GM18507 (cell line): ENCODE measurements at regions not wholly inside any gene's neighbourhood (a gene's known extent, or its start where the extent isn't known, plus 50 kb on each side); places are given as distances from the start of the nearest gene placed in this dataset.

Experiments used
- DNase-seq: peaks from one replicate; pipeline ENCODE4 v3.0.0; 2011; ENCODE audit warnings: low read depth; ENCODE audit not compliant: insufficient read length; ENCODE audit errors: extremely low spot score
- FAIRE-seq: peaks from 2 replicates; lab custom pipeline; 2011; peaks lifted over from hg19 to GRCh38; lab: Jason Lieb, UNC

GRCh38 chr5:128591598-128592455, 53.8 kb upstream of the FBN2 start:
- DNase-seq (no peak), FAIRE-seq (no peak)

- no peak for FAIRE-seq
- DNase-seq, result no peak
These were observed 58.0 kb upstream of the FBN2 start for GRCh38 chr5:128596071-128596470.

- DNase-seq, result no peak
- FAIRE-seq, result no peak
These were observed 59.1 kb upstream of the FBN2 start for GRCh38 chr5:128597156-128597555.

GRCh38 chr5:128613128-128613527, 75.1 kb upstream of the FBN2 start:
- FAIRE-seq, result no peak
- no peak for DNase-seq

GRCh38 chr5:128613766-128614165, 75.7 kb upstream of the FBN2 start:
- DNase-seq (no peak), FAIRE-seq (no peak)

- FAIRE-seq (no peak), DNase-seq (no peak)
These were observed 77.5 kb upstream of the FBN2 start for GRCh38 chr5:128615578-128615977.

GRCh38 chr5:128626536-128627090, 88.6 kb upstream of the FBN2 start:
- DNase-seq (no peak), FAIRE-seq (no peak)

- FAIRE-seq (no peak), DNase-seq (no peak)
These were observed 89.9 kb upstream of the FBN2 start for GRCh38 chr5:128627939-128628338.

- no peak for DNase-seq
- no peak for FAIRE-seq
These were observed 91.1 kb upstream of the FBN2 start for GRCh38 chr5:128629157-128629556.

- FAIRE-seq (no peak), DNase-seq (no peak)
These were observed 92.1 kb upstream of the FBN2 start for GRCh38 chr5:128630121-128630520.

- DNase-seq, result no peak
- no peak for FAIRE-seq
These were observed 93.7 kb upstream of the FBN2 start for GRCh38 chr5:128631771-128632170.

GRCh38 chr5:128632264-128632663, 94.2 kb upstream of the FBN2 start:
- FAIRE-seq (no peak), DNase-seq (no peak)

- DNase-seq (no peak), FAIRE-seq (no peak)
These were observed 95.9 kb upstream of the FBN2 start for GRCh38 chr5:128633901-128634300.

GRCh38 chr5:128635379-128635778, 97.3 kb upstream of the FBN2 start:
- no peak for FAIRE-seq

GRCh38 chr5:128636361-128636760, 98.3 kb upstream of the FBN2 start:
- DNase-seq (no peak), FAIRE-seq (no peak)

More at GRCh38 chr5:128635379-128635778, 97.3 kb upstream of the FBN2 start:
- no peak for DNase-seq

GRCh38 chr5:128637031-128637430, 99.0 kb upstream of the FBN2 start:
- DNase-seq (no peak), FAIRE-seq (no peak)

- FAIRE-seq, result no peak
- DNase-seq, result no peak
These were observed 103.8 kb upstream of the FBN2 start for GRCh38 chr5:128641861-128642260.

- DNase-seq, result no peak
- FAIRE-seq, result no peak
These were observed 106.8 kb upstream of the FBN2 start for GRCh38 chr5:128644863-128645262.

GRCh38 chr5:128645581-128645980, 107.5 kb upstream of the FBN2 start:
- DNase-seq, result no peak
- FAIRE-seq, result no peak

GRCh38 chr5:128646176-128646575, 108.1 kb upstream of the FBN2 start:
- DNase-seq (no peak), FAIRE-seq (no peak)

- no peak for DNase-seq
- FAIRE-seq, result no peak
These were observed 111.1 kb upstream of the FBN2 start for GRCh38 chr5:128649192-128649591.
